HEK293 (cell line): ENCODE measurements at regions not wholly inside any gene's neighbourhood (a gene's known extent, or its start where the extent isn't known, plus 50 kb on each side); places are given as distances from the start of the nearest gene placed in this dataset.

Experiments used
- REPIN1 ChIP-seq: fragments of 450-650 bp; formaldehyde crosslinking; IDR thresholded peaks from 2 replicates; pipeline ENCODE4 v1.5.1; 2017; ENCODE audit warnings: missing biosample characterization, missing genetic modification characterization, low read depth
- YY1 ChIP-seq: fragments of 450-650 bp; formaldehyde crosslinking; IDR thresholded peaks from 2 replicates; pipeline ENCODE4 v1.5.1; 2018; ENCODE audit warnings: missing biosample characterization, missing genetic modification characterization
- ZBTB7A ChIP-seq: fragments of 450-650 bp; formaldehyde crosslinking; IDR thresholded peaks from 2 replicates; pipeline ENCODE4 v1.5.1; 2016; ENCODE audit warnings: low read depth, missing biosample characterization, missing genetic modification characterization
- ZNF175 ChIP-seq: fragments of 450-650 bp; formaldehyde crosslinking; IDR thresholded peaks from 2 replicates; pipeline ENCODE4 v1.5.1; 2016; ENCODE audit warnings: missing biosample characterization, missing genetic modification characterization
- ZNF558 ChIP-seq: fragments of 450-650 bp; formaldehyde crosslinking; IDR thresholded peaks from 2 replicates; pipeline ENCODE4 v1.5.1; 2016; ENCODE audit warnings: missing biosample characterization, missing genetic modification characterization
- ZNF600 ChIP-seq: fragments of 450-650 bp; formaldehyde crosslinking; IDR thresholded peaks from 2 replicates; pipeline ENCODE4 v1.5.1; 2016; ENCODE audit warnings: missing biosample characterization, missing genetic modification characterization
- ZNF623 ChIP-seq: fragments of 450-650 bp; formaldehyde crosslinking; IDR thresholded peaks from 2 replicates; pipeline ENCODE4 v1.5.1; 2016; ENCODE audit warnings: missing biosample characterization, missing genetic modification characterization
- TF ChIP-seq, protein P1 (sequence below): fragments of 450-650 bp; formaldehyde crosslinking; IDR thresholded peaks from 2 replicates; pipeline ENCODE4 v1.5.1; 2016; ENCODE audit warnings: missing biosample characterization, missing genetic modification characterization
- TF ChIP-seq, protein P2 (sequence below): fragments of 450-650 bp; formaldehyde crosslinking; IDR thresholded peaks from 2 replicates; pipeline ENCODE4 v1.5.1; 2016; ENCODE audit warnings: missing biosample characterization, missing genetic modification characterization
- TF ChIP-seq, protein P3 (sequence below): fragments of 450-650 bp; formaldehyde crosslinking; IDR thresholded peaks from 2 replicates; pipeline ENCODE4 v1.5.1; 2016; ENCODE audit warnings: missing biosample characterization, missing genetic modification characterization
- TF ChIP-seq, protein P4 (sequence below): fragments of 450-650 bp; formaldehyde crosslinking; IDR thresholded peaks from 2 replicates; pipeline ENCODE4 v1.5.1; 2016; ENCODE audit warnings: missing biosample characterization, missing genetic modification characterization, low read depth
- TF ChIP-seq, protein P5 (sequence below): fragments of 450-650 bp; formaldehyde crosslinking; IDR thresholded peaks from 2 replicates; pipeline ENCODE4 v1.5.1; 2016; ENCODE audit warnings: missing biosample characterization, missing genetic modification characterization
- TF ChIP-seq, protein P6 (sequence below): fragments of 450-650 bp; formaldehyde crosslinking; IDR thresholded peaks from 2 replicates; pipeline ENCODE4 v1.5.1; 2016; ENCODE audit warnings: missing biosample characterization, missing genetic modification characterization

DNA sequence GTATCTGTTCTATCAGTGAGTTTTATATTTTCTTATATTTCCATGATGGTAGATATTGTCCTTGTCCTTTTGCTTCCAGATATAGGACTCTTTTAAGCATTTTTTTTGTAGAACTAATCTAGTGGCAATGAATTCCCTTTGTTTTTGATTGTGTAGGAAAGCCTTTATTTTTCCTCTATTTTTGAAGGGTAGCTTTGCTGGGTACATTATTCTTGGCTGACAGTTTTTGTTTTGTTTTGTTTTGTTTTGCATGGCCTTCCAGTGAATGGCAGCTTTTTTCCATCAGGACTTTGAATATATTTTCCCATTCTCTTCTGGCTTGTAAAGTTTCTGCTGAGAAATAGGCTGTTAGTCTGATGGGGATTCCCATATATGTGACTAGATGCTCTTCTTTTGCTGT, 70.2 kb upstream of the MUCL1 start:
- no peak for TF ChIP-seq ZNF558 (tag by site-specific recombination)
- TF ChIP-seq, protein P1, sequence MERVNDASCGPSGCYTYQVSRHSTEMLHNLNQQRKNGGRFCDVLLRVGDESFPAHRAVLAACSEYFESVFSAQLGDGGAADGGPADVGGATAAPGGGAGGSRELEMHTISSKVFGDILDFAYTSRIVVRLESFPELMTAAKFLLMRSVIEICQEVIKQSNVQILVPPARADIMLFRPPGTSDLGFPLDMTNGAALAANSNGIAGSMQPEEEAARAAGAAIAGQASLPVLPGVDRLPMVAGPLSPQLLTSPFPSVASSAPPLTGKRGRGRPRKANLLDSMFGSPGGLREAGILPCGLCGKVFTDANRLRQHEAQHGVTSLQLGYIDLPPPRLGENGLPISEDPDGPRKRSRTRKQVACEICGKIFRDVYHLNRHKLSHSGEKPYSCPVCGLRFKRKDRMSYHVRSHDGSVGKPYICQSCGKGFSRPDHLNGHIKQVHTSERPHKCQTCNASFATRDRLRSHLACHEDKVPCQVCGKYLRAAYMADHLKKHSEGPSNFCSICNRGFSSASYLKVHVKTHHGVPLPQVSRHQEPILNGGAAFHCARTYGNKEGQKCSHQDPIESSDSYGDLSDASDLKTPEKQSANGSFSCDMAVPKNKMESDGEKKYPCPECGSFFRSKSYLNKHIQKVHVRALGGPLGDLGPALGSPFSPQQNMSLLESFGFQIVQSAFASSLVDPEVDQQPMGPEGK (tag by site-specific recombination) = no peak
- TF ChIP-seq, protein P2, sequence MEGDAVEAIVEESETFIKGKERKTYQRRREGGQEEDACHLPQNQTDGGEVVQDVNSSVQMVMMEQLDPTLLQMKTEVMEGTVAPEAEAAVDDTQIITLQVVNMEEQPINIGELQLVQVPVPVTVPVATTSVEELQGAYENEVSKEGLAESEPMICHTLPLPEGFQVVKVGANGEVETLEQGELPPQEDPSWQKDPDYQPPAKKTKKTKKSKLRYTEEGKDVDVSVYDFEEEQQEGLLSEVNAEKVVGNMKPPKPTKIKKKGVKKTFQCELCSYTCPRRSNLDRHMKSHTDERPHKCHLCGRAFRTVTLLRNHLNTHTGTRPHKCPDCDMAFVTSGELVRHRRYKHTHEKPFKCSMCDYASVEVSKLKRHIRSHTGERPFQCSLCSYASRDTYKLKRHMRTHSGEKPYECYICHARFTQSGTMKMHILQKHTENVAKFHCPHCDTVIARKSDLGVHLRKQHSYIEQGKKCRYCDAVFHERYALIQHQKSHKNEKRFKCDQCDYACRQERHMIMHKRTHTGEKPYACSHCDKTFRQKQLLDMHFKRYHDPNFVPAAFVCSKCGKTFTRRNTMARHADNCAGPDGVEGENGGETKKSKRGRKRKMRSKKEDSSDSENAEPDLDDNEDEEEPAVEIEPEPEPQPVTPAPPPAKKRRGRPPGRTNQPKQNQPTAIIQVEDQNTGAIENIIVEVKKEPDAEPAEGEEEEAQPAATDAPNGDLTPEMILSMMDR (tag by site-specific recombination) = no peak
- TF ChIP-seq, protein P3, sequence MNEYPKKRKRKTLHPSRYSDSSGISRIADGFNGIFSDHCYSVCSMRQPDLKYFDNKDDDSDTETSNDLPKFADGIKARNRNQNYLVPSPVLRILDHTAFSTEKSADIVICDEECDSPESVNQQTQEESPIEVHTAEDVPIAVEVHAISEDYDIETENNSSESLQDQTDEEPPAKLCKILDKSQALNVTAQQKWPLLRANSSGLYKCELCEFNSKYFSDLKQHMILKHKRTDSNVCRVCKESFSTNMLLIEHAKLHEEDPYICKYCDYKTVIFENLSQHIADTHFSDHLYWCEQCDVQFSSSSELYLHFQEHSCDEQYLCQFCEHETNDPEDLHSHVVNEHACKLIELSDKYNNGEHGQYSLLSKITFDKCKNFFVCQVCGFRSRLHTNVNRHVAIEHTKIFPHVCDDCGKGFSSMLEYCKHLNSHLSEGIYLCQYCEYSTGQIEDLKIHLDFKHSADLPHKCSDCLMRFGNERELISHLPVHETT (tag by site-specific recombination) = no peak
- TF ChIP-seq, protein P4, sequence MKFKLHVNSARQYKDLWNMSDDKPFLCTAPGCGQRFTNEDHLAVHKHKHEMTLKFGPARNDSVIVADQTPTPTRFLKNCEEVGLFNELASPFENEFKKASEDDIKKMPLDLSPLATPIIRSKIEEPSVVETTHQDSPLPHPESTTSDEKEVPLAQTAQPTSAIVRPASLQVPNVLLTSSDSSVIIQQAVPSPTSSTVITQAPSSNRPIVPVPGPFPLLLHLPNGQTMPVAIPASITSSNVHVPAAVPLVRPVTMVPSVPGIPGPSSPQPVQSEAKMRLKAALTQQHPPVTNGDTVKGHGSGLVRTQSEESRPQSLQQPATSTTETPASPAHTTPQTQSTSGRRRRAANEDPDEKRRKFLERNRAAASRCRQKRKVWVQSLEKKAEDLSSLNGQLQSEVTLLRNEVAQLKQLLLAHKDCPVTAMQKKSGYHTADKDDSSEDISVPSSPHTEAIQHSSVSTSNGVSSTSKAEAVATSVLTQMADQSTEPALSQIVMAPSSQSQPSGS (tag by site-specific recombination) = no peak
- no peak for TF ChIP-seq REPIN1 (tag by site-specific recombination)
- no peak for TF ChIP-seq ZBTB7A
- no peak for TF ChIP-seq YY1
- TF ChIP-seq ZNF600 (tag by site-specific recombination) = no peak
- TF ChIP-seq, protein P5, sequence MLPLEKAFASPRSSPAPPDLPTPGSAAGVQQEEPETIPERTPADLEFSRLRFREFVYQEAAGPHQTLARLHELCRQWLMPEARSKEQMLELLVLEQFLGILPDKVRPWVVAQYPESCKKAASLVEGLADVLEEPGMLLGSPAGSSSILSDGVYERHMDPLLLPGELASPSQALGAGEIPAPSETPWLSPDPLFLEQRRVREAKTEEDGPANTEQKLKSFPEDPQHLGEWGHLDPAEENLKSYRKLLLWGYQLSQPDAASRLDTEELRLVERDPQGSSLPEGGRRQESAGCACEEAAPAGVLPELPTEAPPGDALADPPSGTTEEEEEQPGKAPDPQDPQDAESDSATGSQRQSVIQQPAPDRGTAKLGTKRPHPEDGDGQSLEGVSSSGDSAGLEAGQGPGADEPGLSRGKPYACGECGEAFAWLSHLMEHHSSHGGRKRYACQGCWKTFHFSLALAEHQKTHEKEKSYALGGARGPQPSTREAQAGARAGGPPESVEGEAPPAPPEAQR (tag by site-specific recombination) = no peak
- TF ChIP-seq, protein P6, sequence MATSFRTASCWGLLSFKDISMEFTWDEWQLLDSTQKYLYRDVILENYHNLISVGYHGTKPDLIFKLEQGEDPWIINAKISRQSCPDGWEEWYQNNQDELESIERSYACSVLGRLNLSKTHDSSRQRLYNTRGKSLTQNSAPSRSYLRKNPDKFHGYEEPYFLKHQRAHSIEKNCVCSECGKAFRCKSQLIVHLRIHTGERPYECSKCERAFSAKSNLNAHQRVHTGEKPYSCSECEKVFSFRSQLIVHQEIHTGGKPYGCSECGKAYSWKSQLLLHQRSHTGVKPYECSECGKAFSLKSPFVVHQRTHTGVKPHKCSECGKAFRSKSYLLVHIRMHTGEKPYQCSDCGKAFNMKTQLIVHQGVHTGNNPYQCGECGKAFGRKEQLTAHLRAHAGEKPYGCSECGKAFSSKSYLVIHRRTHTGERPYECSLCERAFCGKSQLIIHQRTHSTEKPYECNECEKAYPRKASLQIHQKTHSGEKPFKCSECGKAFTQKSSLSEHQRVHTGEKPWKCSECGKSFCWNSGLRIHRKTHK (tag by site-specific recombination) = no peak
- no peak for TF ChIP-seq ZNF623 (tag by site-specific recombination)
- no peak for TF ChIP-seq ZNF175 (tag by site-specific recombination)
